A549 (cell line): ENCODE measurements at regions not wholly inside any gene's neighbourhood (a gene's known extent, or its start where the extent isn't known, plus 50 kb on each side); places are given as distances from the start of the nearest gene placed in this dataset.
A peak's percentile ranks its signal among the peaks of the same experiment; 100 is the strongest.
"Not testable (repeated sequence)": the region's sequence is repeated elsewhere in the genome, so short reads cannot be mapped to it uniquely, and the experiment has no call there.

Experiments used
- ATAC-seq, 2 experiments: fragments of 200-7000 bp in 1 of 2; fragments of >200 bp in 1 of 2; cut with Nextera tagmentation in 1 of 2; cut with Tn5 transposase in 1 of 2; 3 replicates each; pipeline versions ENCODE4 v1.8.0 to v1.9.1; 2018 to 2020; ENCODE audit warnings: mild to moderate bottlenecking in 1 of 2, moderate library complexity in 1 of 2
- CTCF ChIA-PET: fragments of 300-600 bp; sonication (Branson Sonifier 250); formaldehyde crosslinking; extraction: SDS; loops from one replicate; lab custom pipeline; 2021; ENCODE audit warnings: antibody characterized with exemption, inconsistent platforms; lab: Yijun Ruan, JAX
- POLR2A ChIA-PET: fragments of 350-600 bp; formaldehyde crosslinking; extraction: SDS; loops from one replicate; lab custom pipeline; 2021; ENCODE audit warnings: antibody characterized with exemption, inconsistent platforms; lab: Yijun Ruan, JAX
- DNase-seq, 2 experiments: peaks; one replicate each; pipeline versions ENCODE4 v3.0.0 to v3.0.0-alpha.2; 2011 to 2016; ENCODE audit warnings: low read depth in 1 of 2, low spot score in 1 of 2
- FAIRE-seq: peaks from 2 replicates; lab custom pipeline; 2011; peaks lifted over from hg19 to GRCh38; lab: Jason Lieb, UNC
- H3K27ac ChIP-seq, 2 experiments: fragments of >200 bp; sonication (Bioruptor Twin); formaldehyde crosslinking; 3 replicates each; pipeline ENCODE4 v1.5.1; 2016 to 2017
- H3K4me1 ChIP-seq: fragments of >200 bp; sonication (Bioruptor Twin); formaldehyde crosslinking; 3 replicates; pipeline ENCODE4 v1.6.1; 2016
- H3K4me2 ChIP-seq: fragments of >200 bp; sonication (Bioruptor Twin); formaldehyde crosslinking; 3 replicates; pipeline ENCODE4 v1.6.1; 2016
- H3K4me3 ChIP-seq: fragments of >200 bp; sonication (Bioruptor Twin); formaldehyde crosslinking; 3 replicates; pipeline ENCODE4 v1.5.1; 2016
- H3K9me3 ChIP-seq: fragments of >200 bp; sonication (Bioruptor Twin); formaldehyde crosslinking; 3 replicates; pipeline ENCODE4 v1.6.1; 2016
- CBX2 ChIP-seq: fragments of 200-600 bp; sonication (generic); IDR thresholded peaks from 2 replicates; pipeline ENCODE4 v1.6.1; 2016; ENCODE audit warnings: low read depth, mild to moderate bottlenecking, borderline replicate concordance
- CEBPB ChIP-seq, 2 experiments: fragments of >200 bp in 1 of 2; sonication (Bioruptor Twin) in 1 of 2; formaldehyde crosslinking in 1 of 2; IDR thresholded peaks; 2 replicates each; pipeline ENCODE4 v1.6.1; 2012 to 2016
- CHD4 ChIP-seq: fragments of 200-600 bp; sonication (generic); IDR thresholded peaks from 2 replicates; pipeline ENCODE4 v1.6.1; 2016; ENCODE audit warnings: antibody characterized with exemption, mild to moderate bottlenecking, borderline replicate concordance
- CTCF ChIP-seq: fragments of >200 bp; sonication (Bioruptor Twin); formaldehyde crosslinking; IDR thresholded peaks from 3 replicates; pipeline ENCODE4 v1.5.1; 2016
- E2F6 ChIP-seq: IDR thresholded peaks from 2 replicates; pipeline ENCODE4 v1.6.1; 2012; ENCODE audit warnings: low read depth, borderline replicate concordance
- EHF ChIP-seq: fragments of 250-450 bp; sonication (Bioruptor Pico); IDR thresholded peaks from 2 replicates; pipeline ENCODE4 v1.5.0; 2020; ENCODE audit warnings: mild to moderate bottlenecking
- EP300 ChIP-seq, 2 experiments: fragments of >200 bp; sonication (Bioruptor Twin); formaldehyde crosslinking; IDR thresholded peaks; 2 replicates in 1 of 2; 3 replicates in 1 of 2; pipeline ENCODE4 v1.6.1; 2016 to 2017
- FOSL2 ChIP-seq, 2 experiments: fragments of 450-650 bp in 1 of 2; fragments of >200 bp in 1 of 2; sonication (Bioruptor Twin) in 1 of 2; formaldehyde crosslinking; IDR thresholded peaks; 2 replicates each; pipeline versions ENCODE4 v1.5.0 to v1.6.1; 2016 to 2020; ENCODE audit warnings: mild to moderate bottlenecking in 1 of 2, moderate library complexity in 1 of 2
- FOXS1 ChIP-seq: fragments of 250-450 bp; sonication (Bioruptor Pico); IDR thresholded peaks from 2 replicates; pipeline ENCODE4 v1.5.0; 2020; ENCODE audit warnings: mild to moderate bottlenecking, moderate library complexity
- GATA3 ChIP-seq: IDR thresholded peaks from 2 replicates; pipeline ENCODE4 v1.6.1; 2012; ENCODE audit warnings: borderline replicate concordance
- HDAC2 ChIP-seq: fragments of 200-600 bp; sonication (generic); IDR thresholded peaks from 2 replicates; pipeline ENCODE4 v1.6.1; 2016
- HMGXB4 ChIP-seq: fragments of 250-450 bp; sonication (Bioruptor Pico); IDR thresholded peaks from 2 replicates; pipeline ENCODE4 v1.5.0; 2021; ENCODE audit warnings: mild to moderate bottlenecking, moderate library complexity, borderline replicate concordance
- HOXB5 ChIP-seq: fragments of 250-450 bp; sonication (Bioruptor Pico); IDR thresholded peaks from 2 replicates; pipeline ENCODE4 v1.5.0; 2020; ENCODE audit warnings: mild to moderate bottlenecking, moderate library complexity
- JUNB ChIP-seq: fragments of >200 bp; sonication (Bioruptor Twin); formaldehyde crosslinking; IDR thresholded peaks from 2 replicates; pipeline ENCODE4 v1.6.1; 2016
- KDM1A ChIP-seq: fragments of 200-600 bp; sonication (generic); IDR thresholded peaks from 2 replicates; pipeline ENCODE4 v1.6.1; 2016; ENCODE audit warnings: low read depth, mild to moderate bottlenecking
- KDM5A ChIP-seq: fragments of 200-600 bp; sonication (generic); IDR thresholded peaks from 2 replicates; pipeline ENCODE4 v1.6.1; 2016; ENCODE audit warnings: antibody characterized with exemption, mild to moderate bottlenecking
- MAFK ChIP-seq: fragments of 450-650 bp; IDR thresholded peaks from 2 replicates; pipeline ENCODE4 v1.6.1; 2014; ENCODE audit not compliant: partially characterized antibody
- NPAS2 ChIP-seq: fragments of 250-450 bp; sonication (Bioruptor Pico); IDR thresholded peaks from 2 replicates; pipeline ENCODE4 v1.8.0; 2022; ENCODE audit warnings: mild to moderate bottlenecking, moderate library complexity, borderline replicate concordance
- POLR2A ChIP-seq: IDR thresholded peaks from 2 replicates; pipeline ENCODE4 v1.6.1; 2012; ENCODE audit warnings: mild to moderate bottlenecking, low read length
- REST ChIP-seq: fragments of 200-600 bp; sonication (generic); IDR thresholded peaks from 2 replicates; pipeline ENCODE4 v1.6.1; 2016; ENCODE audit warnings: antibody characterized with exemption, mild to moderate bottlenecking, moderate library complexity
- RFX5 ChIP-seq: fragments of 450-650 bp; IDR thresholded peaks from 2 replicates; pipeline ENCODE4 v1.7.1; 2014; ENCODE audit warnings: antibody characterized with exemption, mild to moderate bottlenecking, moderate library complexity
- RNF2 ChIP-seq: fragments of 200-600 bp; sonication (generic); IDR thresholded peaks from 2 replicates; pipeline ENCODE4 v1.6.1; 2016; ENCODE audit warnings: low read depth, mild to moderate bottlenecking, antibody characterized with exemption, moderate library complexity, borderline replicate concordance
- TP53 ChIP-seq: fragments of 250-450 bp; sonication (Bioruptor Pico); IDR thresholded peaks from 2 replicates; pipeline ENCODE4 v1.5.0; 2021; ENCODE audit warnings: mild to moderate bottlenecking, moderate library complexity
- WGBS: methylation state at CpG from one replicate; pipeline ENCODE4 v1.1.6; 2017; ENCODE audit errors: missing lambda C conversion rate; 5-methylcytosine and 5-hydroxymethylcytosine counted together
- TF ChIP-seq, protein P1 (sequence below): fragments of 150-350 bp; IDR thresholded peaks from 2 replicates; pipeline ENCODE4 v1.6.1; 2014; ENCODE audit warnings: low read depth, mild to moderate bottlenecking, low read length
- TF ChIP-seq, protein P2 (sequence below): IDR thresholded peaks from 2 replicates; pipeline ENCODE4 v1.6.1; 2012

- POLR2A ChIA-PET = no interaction called here
- Histone ChIP-seq H3K27ac (no peak overlapping the region), H3K4me2 (no peak overlapping the region), H3K4me1 (peaks cover 18% of the 10 kb centered on the region), H3K9me3 (peaks cover 10% of the 10 kb centered on the region; the same call in 2 of the 3 replicates), H3K4me3 (no peak overlapping the region)
- TF ChIP-seq CHD4 = no peak
- no peak for TF ChIP-seq RFX5
- no peak for TF ChIP-seq CEBPB (IDR thresholded peaks at IDR 0.05)
- no peak for TF ChIP-seq REST
- TF ChIP-seq CBX2 = no peak
- TF ChIP-seq HOXB5 (CRISPR knock-in tag) = no peak
- no peak for TF ChIP-seq TP53 (CRISPR knock-in tag)
- TF ChIP-seq KDM1A = no peak
- TF ChIP-seq NPAS2 (CRISPR knock-in tag) = no peak
- TF ChIP-seq MAFK = no peak
- TF ChIP-seq FOXS1 (CRISPR knock-in tag) = no peak
- TF ChIP-seq GATA3 = no peak
- TF ChIP-seq, protein P1, sequence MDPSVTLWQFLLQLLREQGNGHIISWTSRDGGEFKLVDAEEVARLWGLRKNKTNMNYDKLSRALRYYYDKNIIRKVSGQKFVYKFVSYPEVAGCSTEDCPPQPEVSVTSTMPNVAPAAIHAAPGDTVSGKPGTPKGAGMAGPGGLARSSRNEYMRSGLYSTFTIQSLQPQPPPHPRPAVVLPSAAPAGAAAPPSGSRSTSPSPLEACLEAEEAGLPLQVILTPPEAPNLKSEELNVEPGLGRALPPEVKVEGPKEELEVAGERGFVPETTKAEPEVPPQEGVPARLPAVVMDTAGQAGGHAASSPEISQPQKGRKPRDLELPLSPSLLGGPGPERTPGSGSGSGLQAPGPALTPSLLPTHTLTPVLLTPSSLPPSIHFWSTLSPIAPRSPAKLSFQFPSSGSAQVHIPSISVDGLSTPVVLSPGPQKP = no peak
- no peak for TF ChIP-seq KDM5A
- TF ChIP-seq HDAC2 = no peak
- CTCF ChIA-PET = interaction anchor here (0.9 kb wide), 1 partner anchor 10 kb away, joined by 3 read pairs; no protein-coding TSS in a partner anchor
- WGBS = 70% methylated on average over 3 of the region's 3 CpGs
- DNase-seq (no peak), FAIRE-seq (no peak), ATAC-seq (no peak)
Observed at GRCh38 chr7:34227525-34227924, 322.2 kb downstream of the BMPER start.

GRCh38 chr7:34235101-34235500, 329.8 kb downstream of the BMPER start:
- H3K4me1 ChIP-seq = peaks cover 20% of the 10 kb centered on the region
- peak overlapping the region; percentile 21 to 37; a peak in 2 of 6 replicates for H3K27ac ChIP-seq
- DNase-seq, H3K4me3 ChIP-seq, H3K4me2 ChIP-seq, POLR2A ChIA-PET, ATAC-seq, H3K9me3 ChIP-seq, FAIRE-seq: not testable (repeated sequence)
- CTCF ChIA-PET = interaction anchor here (0.8 to 1.6 kb wide), 5 partner anchors 10 to 29 kb away, joined by 3 to 6 read pairs (median 4); no protein-coding TSS in a partner anchor
- WGBS = 73% methylated on average over 5 of the region's 5 CpGs

- H3K27ac ChIP-seq = peak overlapping the region; percentile 32 to 37; a peak in 1 of 6 replicates
- ChIA-PET POLR2A (interaction anchor here (0.7 kb wide), 1 partner anchor 12 kb away, joined by 3 read pairs; no protein-coding TSS in a partner anchor), CTCF (interaction anchor here (0.8 to 1.6 kb wide), 6 partner anchors 11 to 84 kb away, joined by 3 to 6 read pairs (median 4); no protein-coding TSS in a partner anchor)
- peak overlapping the region; percentile 16 for H3K4me2 ChIP-seq
- FAIRE-seq = peak; percentile 7
- peaks cover 20% of the 10 kb centered on the region for H3K4me1 ChIP-seq
- peak in 1 of 2 experiments; percentile 74; a peak in 3 of 6 replicates for ATAC-seq
- 33% methylated on average over 2 of the region's 2 CpGs for WGBS
- DNase-seq = peak in 1 of 2 experiments; percentile 17
- no peaks in the 10 kb centered on the region for H3K9me3 ChIP-seq
- H3K4me3 ChIP-seq = no peak overlapping the region
- TF ChIP-seq GATA3 (peak; percentile 94), POLR2A (no peak), E2F6 (no peak), HMGXB4 (CRISPR knock-in tag) (no peak), JUNB (no peak), EP300 (IDR thresholded peaks at IDR 0.05) (no peak), NPAS2 (CRISPR knock-in tag) (no peak), FOSL2 (IDR thresholded peaks at IDR 0.05) (no peak), FOSL2 (CRISPR knock-in tag; IDR thresholded peaks at IDR 0.05) (0 out of 2 replicates have a peak, but pooled peaks have one; percentile 27), RNF2 (no peak), CTCF (no peak), CEBPB (IDR thresholded peaks at IDR 0.05) (peak in 1 of 2 experiments; percentile 38; a peak in 1 of 4 replicates), EHF (CRISPR knock-in tag) (no peak)
- TF ChIP-seq, protein P2, sequence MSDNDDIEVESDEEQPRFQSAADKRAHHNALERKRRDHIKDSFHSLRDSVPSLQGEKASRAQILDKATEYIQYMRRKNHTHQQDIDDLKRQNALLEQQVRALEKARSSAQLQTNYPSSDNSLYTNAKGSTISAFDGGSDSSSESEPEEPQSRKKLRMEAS = no peak
Observed at GRCh38 chr7:34236057-34236456, 330.7 kb downstream of the BMPER start.
